C4-2B (cell line): ENCODE measurements at regions not wholly inside any gene's neighbourhood (a gene's known extent, or its start where the extent isn't known, plus 50 kb on each side); places are given as distances from the start of the nearest gene placed in this dataset.

Source experiments
- ZFX ChIP-seq: fragments of 450-650 bp; IDR thresholded peaks from 2 replicates; pipeline ENCODE4 v1.6.1; 2017
- TF ChIP-seq, protein P1 (sequence below): fragments of 450-650 bp; conservative IDR thresholded peaks from 2 replicates; pipeline ENCODE4 v1.5.1; 2017; ENCODE audit warnings: mild to moderate bottlenecking

DNA sequence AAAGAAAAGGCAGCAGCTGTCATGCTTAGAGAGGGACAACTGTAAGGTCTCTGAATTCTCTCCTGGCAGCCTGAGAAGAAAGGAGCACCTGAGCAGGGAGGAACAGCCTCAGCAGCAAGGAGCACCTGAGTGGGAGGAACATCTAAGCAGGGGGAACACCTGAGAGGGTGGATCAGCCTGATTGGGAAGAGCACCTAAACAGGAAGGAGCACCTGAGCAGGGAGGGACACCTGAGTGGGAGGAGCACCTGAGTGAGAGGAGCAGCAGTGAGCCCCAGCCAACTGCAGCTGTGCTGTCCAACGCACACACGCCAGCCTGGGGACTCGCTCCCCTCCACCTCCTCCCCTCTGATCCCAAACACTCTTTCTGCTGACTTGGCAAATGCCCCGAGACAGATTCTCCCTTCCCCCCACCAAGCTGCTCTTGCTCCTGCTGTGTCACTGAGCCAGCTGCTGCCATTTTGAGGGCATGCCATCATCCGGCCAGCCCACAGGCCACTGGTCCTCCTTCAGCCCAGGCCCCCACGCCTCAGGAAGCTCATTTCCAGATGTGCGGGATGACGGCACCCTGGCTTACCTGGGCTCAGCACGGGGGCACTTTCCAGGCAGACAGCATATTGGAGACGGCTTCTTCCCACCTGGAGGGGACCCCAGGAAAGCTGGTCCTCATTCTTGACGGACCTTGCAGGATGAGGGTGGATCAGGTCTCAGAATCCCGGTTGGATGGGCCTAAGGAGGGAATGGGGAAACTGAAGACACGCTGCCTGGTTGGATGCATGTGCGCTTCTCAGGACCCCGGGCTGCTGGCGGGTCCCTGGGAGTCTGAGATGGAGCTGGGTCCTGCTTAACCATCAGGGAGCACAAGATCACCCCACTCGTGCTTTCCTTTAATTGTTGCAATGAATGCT lies 57.7 kb upstream of the RBFOX3 start:
- TF ChIP-seq, protein P1, sequence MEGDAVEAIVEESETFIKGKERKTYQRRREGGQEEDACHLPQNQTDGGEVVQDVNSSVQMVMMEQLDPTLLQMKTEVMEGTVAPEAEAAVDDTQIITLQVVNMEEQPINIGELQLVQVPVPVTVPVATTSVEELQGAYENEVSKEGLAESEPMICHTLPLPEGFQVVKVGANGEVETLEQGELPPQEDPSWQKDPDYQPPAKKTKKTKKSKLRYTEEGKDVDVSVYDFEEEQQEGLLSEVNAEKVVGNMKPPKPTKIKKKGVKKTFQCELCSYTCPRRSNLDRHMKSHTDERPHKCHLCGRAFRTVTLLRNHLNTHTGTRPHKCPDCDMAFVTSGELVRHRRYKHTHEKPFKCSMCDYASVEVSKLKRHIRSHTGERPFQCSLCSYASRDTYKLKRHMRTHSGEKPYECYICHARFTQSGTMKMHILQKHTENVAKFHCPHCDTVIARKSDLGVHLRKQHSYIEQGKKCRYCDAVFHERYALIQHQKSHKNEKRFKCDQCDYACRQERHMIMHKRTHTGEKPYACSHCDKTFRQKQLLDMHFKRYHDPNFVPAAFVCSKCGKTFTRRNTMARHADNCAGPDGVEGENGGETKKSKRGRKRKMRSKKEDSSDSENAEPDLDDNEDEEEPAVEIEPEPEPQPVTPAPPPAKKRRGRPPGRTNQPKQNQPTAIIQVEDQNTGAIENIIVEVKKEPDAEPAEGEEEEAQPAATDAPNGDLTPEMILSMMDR = no peak
- TF ChIP-seq ZFX = no peak
